ENCODE measurements at regions not wholly inside any gene's neighbourhood (a gene's known extent, or its start where the extent isn't known, plus 50 kb on each side); places are given as distances from the start of the nearest gene placed in this dataset.

GRCh38 chr2:196238836-196239380 is 67.5 kb upstream of the STK17B start:
- Histone ChIP-seq H3F3A (ENCODE audit: low read depth) (no peaks in the 10 kb centered on the region), H3K9ac (no peak overlapping the region), H3K4me3 (no peak overlapping the region), H2AFZ (replicated peaks) (no peak overlapping the region), H3K4me1 (no peaks in the 10 kb centered on the region), H3K27me3 (no peaks in the 10 kb centered on the region), H3K9me3 (ENCODE audit: low read depth) (no peaks in the 10 kb centered on the region), H4K20me1 (ENCODE audit: low read depth) (no peaks in the 10 kb centered on the region), H3K27ac (no peak overlapping the region), H3K4me2 (no peak overlapping the region), H3K36me3 (no peaks in the 10 kb centered on the region), H3K79me2 (ENCODE audit: low read depth) (no peaks in the 10 kb centered on the region)
- no peak overlapping the region for H3K4me3 Mint-ChIP-seq
- DNase-seq (ENCODE audit: low spot score): no peak
- H3K4me1 Mint-ChIP-seq: peaks cover 3% of the 10 kb centered on the region
- no peak overlapping the region for H3K27ac Mint-ChIP-seq
- no peak for TF ChIP-seq CTCF (IDR thresholded peaks at IDR 0.05)
- H3K36me3 Mint-ChIP-seq: peaks cover 9% of the 10 kb centered on the region
- no peaks in the 10 kb centered on the region for H3K9me3 Mint-ChIP-seq
- no peaks in the 10 kb centered on the region for H3K27me3 Mint-ChIP-seq (ENCODE audit: insufficient read depth, low read depth)

- Mint-ChIP-seq H3K4me3 (no peak overlapping the region), H3K9me3 (no peaks in the 10 kb centered on the region), H3K27ac (no peak overlapping the region), H3K27me3 (ENCODE audit: insufficient read depth, low read depth) (no peaks in the 10 kb centered on the region), H3K4me1 (no peaks in the 10 kb centered on the region), H3K36me3 (peaks cover 9% of the 10 kb centered on the region)
- H3K36me3 ChIP-seq: no peaks in the 10 kb centered on the region
- no peaks in the 10 kb centered on the region for H3K9me3 ChIP-seq (ENCODE audit: low read depth)
- H4K20me1 ChIP-seq (ENCODE audit: low read depth): no peaks in the 10 kb centered on the region
- H3K79me2 ChIP-seq (ENCODE audit: low read depth): no peaks in the 10 kb centered on the region
- H3K27me3 ChIP-seq: no peaks in the 10 kb centered on the region
- DNase-seq (ENCODE audit: low spot score): no peak
- TF ChIP-seq EZH2 (IDR thresholded peaks at IDR 0.05) (no peak), EZH2phosphoT487 (IDR thresholded peaks at IDR 0.05) (no peak), CTCF (IDR thresholded peaks at IDR 0.05) (no peak)
- no peak overlapping the region for H3K4me2 ChIP-seq
- H3K9ac ChIP-seq: no peak overlapping the region
- H3K27ac ChIP-seq: no peak overlapping the region
- no peaks in the 10 kb centered on the region for H3K4me1 ChIP-seq
- no peak overlapping the region for H3K4me3 ChIP-seq
- no peak overlapping the region for H2AFZ ChIP-seq (replicated peaks)
- no peaks in the 10 kb centered on the region for H3F3A ChIP-seq (ENCODE audit: low read depth)
These were observed 68.5 kb upstream of the STK17B start for GRCh38 chr2:196239622-196240587.

GRCh38 chr2:196241175-196241574 is 69.8 kb upstream of the STK17B start:
- Mint-ChIP-seq H3K36me3 (peaks cover 9% of the 10 kb centered on the region), H3K9me3 (no peaks in the 10 kb centered on the region), H3K4me3 (no peak overlapping the region), H3K27me3 (ENCODE audit: insufficient read depth, low read depth) (no peaks in the 10 kb centered on the region), H3K27ac (no peak overlapping the region), H3K4me1 (no peaks in the 10 kb centered on the region)
- Histone ChIP-seq H2AFZ (replicated peaks) (no peak overlapping the region), H3F3A (ENCODE audit: low read depth) (no peaks in the 10 kb centered on the region), H3K9me3 (ENCODE audit: low read depth) (no peaks in the 10 kb centered on the region), H3K4me3 (no peak overlapping the region), H3K79me2 (ENCODE audit: low read depth) (no peaks in the 10 kb centered on the region), H3K36me3 (no peaks in the 10 kb centered on the region), H3K9ac (no peak overlapping the region), H3K4me2 (no peak overlapping the region), H3K4me1 (no peaks in the 10 kb centered on the region), H3K27ac (no peak overlapping the region), H3K27me3 (no peaks in the 10 kb centered on the region), H4K20me1 (ENCODE audit: low read depth) (no peaks in the 10 kb centered on the region)
- no peak for DNase-seq (ENCODE audit: low spot score)
- no peak for TF ChIP-seq EZH2phosphoT487 (IDR thresholded peaks at IDR 0.05)
- no peak for TF ChIP-seq EZH2 (IDR thresholded peaks at IDR 0.05)
- no peak for TF ChIP-seq CTCF (IDR thresholded peaks at IDR 0.05)
